ENCODE measurements at regions not wholly inside any gene's neighbourhood (a gene's known extent, or its start where the extent isn't known, plus 50 kb on each side); places are given as distances from the start of the nearest gene placed in this dataset.

- TF ChIP-seq CTCF (IDR thresholded peaks at IDR 0.05; ENCODE audit: insufficient read depth, low read length) = no peak
- TF ChIP-seq REST (IDR thresholded peaks at IDR 0.05; ENCODE audit: insufficient replicate concordance, low read depth) = no peak
Observed at GRCh38 chr3:102374863-102375634, 59.8 kb upstream of the ZPLD1 start.

All from HL-60 (cell line).